ENCODE measurements at regions not wholly inside any gene's neighbourhood (a gene's known extent, or its start where the extent isn't known, plus 50 kb on each side); places are given as distances from the start of the nearest gene placed in this dataset.

GRCh38 chr12:22994316-22994675 is 369.3 kb downstream of the ETNK1 start:
- H3F3A ChIP-seq (ENCODE audit: insufficient read depth, low read length, poor library complexity, severe bottlenecking): no peaks in the 10 kb centered on the region
- H3K79me2 ChIP-seq (replicated peaks; ENCODE audit: insufficient read depth, low read length): no peaks in the 10 kb centered on the region
- H3K9me2 ChIP-seq (ENCODE audit: insufficient read depth, low read length): no peaks in the 10 kb centered on the region
- no peaks in the 10 kb centered on the region for H3K9me3 ChIP-seq (ENCODE audit: low read length)
- no peak overlapping the region for H2AFZ ChIP-seq (ENCODE audit: low read depth, low read length)
- no peak overlapping the region for H3K27ac ChIP-seq (ENCODE audit: low read length)
- H4K20me1 ChIP-seq (ENCODE audit: insufficient read depth): no peaks in the 10 kb centered on the region
- no peaks in the 10 kb centered on the region for H3K27me3 ChIP-seq (ENCODE audit: insufficient read depth, low read depth, low read length)
- H3K36me3 ChIP-seq (ENCODE audit: insufficient read depth, low read length): no peaks in the 10 kb centered on the region
- no peak overlapping the region for H3K9ac ChIP-seq (ENCODE audit: low read length)
- TF ChIP-seq EZH2 (IDR thresholded peaks at IDR 0.05; ENCODE audit: borderline replicate concordance, insufficient read depth, low read length, poor library complexity, severe bottlenecking) (no peak), MXI1 (conservative IDR thresholded peaks at IDR 0.05; ENCODE audit: poor library complexity, severe bottlenecking) (no peak), SMC3 (conservative IDR thresholded peaks at IDR 0.05; ENCODE audit: poor library complexity) (no peak), POLR2AphosphoS5 (IDR thresholded peaks at IDR 0.05) (no peak), TAF1 (IDR thresholded peaks at IDR 0.05; ENCODE audit: low read depth) (no peak), RAD21 (conservative IDR thresholded peaks at IDR 0.05) (no peak), EP300 (conservative IDR thresholded peaks at IDR 0.05; ENCODE audit: poor library complexity, severe bottlenecking) (no peak)
- TF ChIP-seq, protein P1, sequence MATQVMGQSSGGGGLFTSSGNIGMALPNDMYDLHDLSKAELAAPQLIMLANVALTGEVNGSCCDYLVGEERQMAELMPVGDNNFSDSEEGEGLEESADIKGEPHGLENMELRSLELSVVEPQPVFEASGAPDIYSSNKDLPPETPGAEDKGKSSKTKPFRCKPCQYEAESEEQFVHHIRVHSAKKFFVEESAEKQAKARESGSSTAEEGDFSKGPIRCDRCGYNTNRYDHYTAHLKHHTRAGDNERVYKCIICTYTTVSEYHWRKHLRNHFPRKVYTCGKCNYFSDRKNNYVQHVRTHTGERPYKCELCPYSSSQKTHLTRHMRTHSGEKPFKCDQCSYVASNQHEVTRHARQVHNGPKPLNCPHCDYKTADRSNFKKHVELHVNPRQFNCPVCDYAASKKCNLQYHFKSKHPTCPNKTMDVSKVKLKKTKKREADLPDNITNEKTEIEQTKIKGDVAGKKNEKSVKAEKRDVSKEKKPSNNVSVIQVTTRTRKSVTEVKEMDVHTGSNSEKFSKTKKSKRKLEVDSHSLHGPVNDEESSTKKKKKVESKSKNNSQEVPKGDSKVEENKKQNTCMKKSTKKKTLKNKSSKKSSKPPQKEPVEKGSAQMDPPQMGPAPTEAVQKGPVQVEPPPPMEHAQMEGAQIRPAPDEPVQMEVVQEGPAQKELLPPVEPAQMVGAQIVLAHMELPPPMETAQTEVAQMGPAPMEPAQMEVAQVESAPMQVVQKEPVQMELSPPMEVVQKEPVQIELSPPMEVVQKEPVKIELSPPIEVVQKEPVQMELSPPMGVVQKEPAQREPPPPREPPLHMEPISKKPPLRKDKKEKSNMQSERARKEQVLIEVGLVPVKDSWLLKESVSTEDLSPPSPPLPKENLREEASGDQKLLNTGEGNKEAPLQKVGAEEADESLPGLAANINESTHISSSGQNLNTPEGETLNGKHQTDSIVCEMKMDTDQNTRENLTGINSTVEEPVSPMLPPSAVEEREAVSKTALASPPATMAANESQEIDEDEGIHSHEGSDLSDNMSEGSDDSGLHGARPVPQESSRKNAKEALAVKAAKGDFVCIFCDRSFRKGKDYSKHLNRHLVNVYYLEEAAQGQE (IDR thresholded peaks at IDR 0.05; ENCODE audit: borderline replicate concordance): no peak
- TF ChIP-seq, protein P2, sequence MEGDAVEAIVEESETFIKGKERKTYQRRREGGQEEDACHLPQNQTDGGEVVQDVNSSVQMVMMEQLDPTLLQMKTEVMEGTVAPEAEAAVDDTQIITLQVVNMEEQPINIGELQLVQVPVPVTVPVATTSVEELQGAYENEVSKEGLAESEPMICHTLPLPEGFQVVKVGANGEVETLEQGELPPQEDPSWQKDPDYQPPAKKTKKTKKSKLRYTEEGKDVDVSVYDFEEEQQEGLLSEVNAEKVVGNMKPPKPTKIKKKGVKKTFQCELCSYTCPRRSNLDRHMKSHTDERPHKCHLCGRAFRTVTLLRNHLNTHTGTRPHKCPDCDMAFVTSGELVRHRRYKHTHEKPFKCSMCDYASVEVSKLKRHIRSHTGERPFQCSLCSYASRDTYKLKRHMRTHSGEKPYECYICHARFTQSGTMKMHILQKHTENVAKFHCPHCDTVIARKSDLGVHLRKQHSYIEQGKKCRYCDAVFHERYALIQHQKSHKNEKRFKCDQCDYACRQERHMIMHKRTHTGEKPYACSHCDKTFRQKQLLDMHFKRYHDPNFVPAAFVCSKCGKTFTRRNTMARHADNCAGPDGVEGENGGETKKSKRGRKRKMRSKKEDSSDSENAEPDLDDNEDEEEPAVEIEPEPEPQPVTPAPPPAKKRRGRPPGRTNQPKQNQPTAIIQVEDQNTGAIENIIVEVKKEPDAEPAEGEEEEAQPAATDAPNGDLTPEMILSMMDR (IDR thresholded peaks at IDR 0.05; ENCODE audit: poor library complexity, severe bottlenecking): no peak
- no peak overlapping the region for H3K4me2 ChIP-seq (ENCODE audit: low read length)
- no peak overlapping the region for H3K4me3 ChIP-seq (ENCODE audit: low read length)

DNA sequence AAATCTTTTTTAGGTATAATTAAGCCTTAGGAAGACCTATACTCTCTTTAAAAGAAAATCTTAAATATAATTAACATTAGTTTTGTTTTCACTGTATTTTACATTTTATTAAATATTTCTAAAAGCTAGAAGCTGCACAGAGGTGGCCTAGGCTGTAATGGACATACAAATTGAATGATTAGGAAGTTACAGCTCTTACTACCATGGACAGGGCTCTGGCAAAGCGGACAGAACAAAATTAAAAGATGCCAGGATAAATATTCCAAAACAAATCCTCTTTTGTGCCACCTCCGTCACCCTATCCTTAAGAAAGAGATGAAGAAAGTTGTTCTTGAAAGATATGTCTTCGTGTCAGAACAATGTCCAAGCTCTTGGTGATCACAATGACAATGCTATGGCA is 376.5 kb downstream of the ETNK1 start:
- H4K20me1 ChIP-seq (ENCODE audit: insufficient read depth): no peaks in the 10 kb centered on the region
- no peaks in the 10 kb centered on the region for H3K9me3 ChIP-seq (ENCODE audit: low read length)
- H3K9ac ChIP-seq (ENCODE audit: low read length): no peak overlapping the region
- H3K36me3 ChIP-seq (ENCODE audit: insufficient read depth, low read length): no peaks in the 10 kb centered on the region
- no peak overlapping the region for H3K4me3 ChIP-seq (ENCODE audit: low read length)
- TF ChIP-seq POLR2AphosphoS5 (IDR thresholded peaks at IDR 0.05): no peak
- no peak for TF ChIP-seq TAF1 (IDR thresholded peaks at IDR 0.05; ENCODE audit: low read depth)
- TF ChIP-seq RAD21 (conservative IDR thresholded peaks at IDR 0.05): no peak
- TF ChIP-seq, protein P1 (IDR thresholded peaks at IDR 0.05; ENCODE audit: borderline replicate concordance): no peak
- TF ChIP-seq, protein P2 (IDR thresholded peaks at IDR 0.05; ENCODE audit: poor library complexity, severe bottlenecking): no peak
- no peak for TF ChIP-seq MXI1 (conservative IDR thresholded peaks at IDR 0.05; ENCODE audit: poor library complexity, severe bottlenecking)
- no peak for TF ChIP-seq SMC3 (conservative IDR thresholded peaks at IDR 0.05; ENCODE audit: poor library complexity)
- no peak for TF ChIP-seq EZH2 (IDR thresholded peaks at IDR 0.05; ENCODE audit: borderline replicate concordance, insufficient read depth, low read length, poor library complexity, severe bottlenecking)
- no peak for TF ChIP-seq EP300 (conservative IDR thresholded peaks at IDR 0.05; ENCODE audit: poor library complexity, severe bottlenecking)
- no peaks in the 10 kb centered on the region for H3F3A ChIP-seq (ENCODE audit: insufficient read depth, low read length, poor library complexity, severe bottlenecking)
- no peak overlapping the region for H3K27ac ChIP-seq (ENCODE audit: low read length)
- H2AFZ ChIP-seq (ENCODE audit: low read depth, low read length): no peak overlapping the region
- no peaks in the 10 kb centered on the region for H3K27me3 ChIP-seq (ENCODE audit: insufficient read depth, low read depth, low read length)
- H3K9me2 ChIP-seq (ENCODE audit: insufficient read depth, low read length): no peaks in the 10 kb centered on the region
- H3K4me2 ChIP-seq (ENCODE audit: low read length): no peak overlapping the region
- no peaks in the 10 kb centered on the region for H3K79me2 ChIP-seq (replicated peaks; ENCODE audit: insufficient read depth, low read length)

Measured in neural cell (in vitro differentiated cells).